GM12873 (cell line): ENCODE measurements at regions not wholly inside any gene's neighbourhood (a gene's known extent, or its start where the extent isn't known, plus 50 kb on each side); places are given as distances from the start of the nearest gene placed in this dataset.

Source experiments
- TF ChIP-seq, protein P1 (sequence below): IDR thresholded peaks from 2 replicates; pipeline ENCODE4 v1.5.1; 2012; ENCODE audit warnings: low read depth, mild to moderate bottlenecking, moderate library complexity, low read length, control low read depth; ENCODE audit not compliant: insufficient read depth; ENCODE audit errors: missing control alignments

DNA sequence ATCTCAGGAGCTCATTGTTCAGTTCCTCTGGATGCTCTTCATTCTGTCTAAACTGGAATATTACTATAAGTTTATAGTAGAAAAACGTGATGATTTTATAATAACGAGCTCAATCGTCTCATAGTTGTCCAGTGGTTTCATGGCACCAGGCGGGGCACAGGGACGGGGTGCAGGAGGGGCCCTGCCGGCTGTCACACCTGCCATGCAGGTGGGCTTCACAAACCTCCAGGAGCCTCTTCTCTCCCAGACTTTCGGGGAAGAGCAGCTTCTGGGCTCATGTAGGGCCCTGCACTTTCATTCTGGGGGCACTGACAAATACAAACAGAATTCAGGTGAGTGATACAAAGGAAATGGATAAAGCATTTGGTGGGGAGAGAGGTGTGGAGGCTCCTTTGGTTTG lies 146.9 kb upstream of the KLF6 start:
- TF ChIP-seq, protein P1, sequence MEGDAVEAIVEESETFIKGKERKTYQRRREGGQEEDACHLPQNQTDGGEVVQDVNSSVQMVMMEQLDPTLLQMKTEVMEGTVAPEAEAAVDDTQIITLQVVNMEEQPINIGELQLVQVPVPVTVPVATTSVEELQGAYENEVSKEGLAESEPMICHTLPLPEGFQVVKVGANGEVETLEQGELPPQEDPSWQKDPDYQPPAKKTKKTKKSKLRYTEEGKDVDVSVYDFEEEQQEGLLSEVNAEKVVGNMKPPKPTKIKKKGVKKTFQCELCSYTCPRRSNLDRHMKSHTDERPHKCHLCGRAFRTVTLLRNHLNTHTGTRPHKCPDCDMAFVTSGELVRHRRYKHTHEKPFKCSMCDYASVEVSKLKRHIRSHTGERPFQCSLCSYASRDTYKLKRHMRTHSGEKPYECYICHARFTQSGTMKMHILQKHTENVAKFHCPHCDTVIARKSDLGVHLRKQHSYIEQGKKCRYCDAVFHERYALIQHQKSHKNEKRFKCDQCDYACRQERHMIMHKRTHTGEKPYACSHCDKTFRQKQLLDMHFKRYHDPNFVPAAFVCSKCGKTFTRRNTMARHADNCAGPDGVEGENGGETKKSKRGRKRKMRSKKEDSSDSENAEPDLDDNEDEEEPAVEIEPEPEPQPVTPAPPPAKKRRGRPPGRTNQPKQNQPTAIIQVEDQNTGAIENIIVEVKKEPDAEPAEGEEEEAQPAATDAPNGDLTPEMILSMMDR, result no peak

DNA sequence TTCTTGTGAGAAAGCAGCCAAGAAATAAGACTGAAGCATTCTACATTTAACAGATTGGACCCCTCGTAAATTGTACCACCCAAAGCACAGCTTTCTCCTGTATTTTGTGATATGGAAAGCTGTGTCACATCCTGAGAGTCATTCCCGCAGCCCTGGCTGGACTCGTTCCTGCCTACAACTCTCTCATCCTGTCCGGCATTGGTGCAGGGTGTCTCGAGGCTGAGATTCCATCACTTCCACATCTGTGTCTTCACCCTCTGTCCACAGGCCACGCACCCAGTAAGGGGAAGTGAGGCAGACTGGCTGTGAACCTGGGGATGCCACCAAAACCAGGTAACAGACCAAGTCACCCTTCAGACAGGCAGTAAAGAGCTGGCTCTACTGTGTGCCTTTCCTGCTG lies 146.2 kb upstream of the KLF6 start:
- TF ChIP-seq, protein P1, result no peak

- TF ChIP-seq, protein P1, result no peak
Measured at GRCh38 chr10:3928569-3928968, 143.6 kb upstream of the KLF6 start.

GRCh38 chr10:3928078-3928477 lies 143.1 kb upstream of the KLF6 start:
- TF ChIP-seq, protein P1, result no peak

GRCh38 chr10:3926675-3927525 lies 141.9 kb upstream of the KLF6 start:
- TF ChIP-seq, protein P1, result no peak

DNA sequence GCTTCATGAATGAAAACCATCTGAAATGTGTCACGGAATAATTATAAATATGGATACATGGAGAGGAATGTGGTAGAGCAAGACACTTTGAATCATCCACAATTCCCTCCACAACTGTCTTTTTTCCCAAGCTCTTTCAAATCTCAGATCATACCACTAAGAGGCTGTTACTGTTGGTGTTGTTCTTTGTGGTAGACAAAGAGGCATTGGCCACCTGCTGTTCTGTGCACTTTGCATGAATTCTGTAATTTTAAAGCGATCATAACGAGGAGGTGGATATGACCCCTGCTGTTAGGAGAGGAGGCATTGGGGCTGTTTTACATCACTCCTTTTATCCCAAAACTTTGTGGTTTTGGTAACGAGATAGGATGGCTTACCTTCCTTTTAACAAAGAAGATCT lies 141.2 kb upstream of the KLF6 start:
- TF ChIP-seq, protein P1, result no peak

DNA sequence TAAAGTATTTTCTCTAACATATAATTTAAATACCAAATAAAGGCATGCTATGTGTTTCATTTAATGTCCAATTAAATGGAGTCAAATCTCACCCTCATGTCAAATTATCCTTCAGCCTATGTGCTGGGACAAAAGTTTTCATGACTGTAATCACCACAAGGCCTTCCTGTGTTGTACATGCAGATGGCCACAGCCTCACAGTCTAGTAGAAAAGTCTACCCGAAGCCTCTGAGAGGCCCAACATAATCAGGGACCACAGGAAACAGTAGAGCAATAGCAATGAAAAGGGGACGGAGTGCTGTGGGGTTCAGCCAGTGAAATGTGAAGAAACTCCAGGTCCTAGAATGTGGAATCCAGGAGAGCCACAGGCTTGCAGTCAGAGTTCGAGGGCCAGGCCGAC lies 140.2 kb upstream of the KLF6 start:
- TF ChIP-seq, protein P1, result no peak
